Fibroblast of mammary gland (primary cell): ENCODE measurements at regions not wholly inside any gene's neighbourhood (a gene's known extent, or its start where the extent isn't known, plus 50 kb on each side); places are given as distances from the start of the nearest gene placed in this dataset.

Experiments used
- DNase-seq: peaks from one replicate; pipeline ENCODE4 v3.0.0-alpha.2; 2010; ENCODE audit warnings: low read depth
- H3K4me3 ChIP-seq: 2 replicates; pipeline ENCODE4 v1.5.1; 2011; ENCODE audit warnings: low read depth, mild to moderate bottlenecking, low read length, moderate library complexity; ENCODE audit not compliant: control insufficient read depth
- TF ChIP-seq, protein P1 (sequence below): conservative IDR thresholded peaks from 2 replicates; pipeline ENCODE4 v1.5.1; 2011; ENCODE audit warnings: low read depth, low read length, inconsistent platforms; ENCODE audit not compliant: control insufficient read depth, insufficient read depth

DNA sequence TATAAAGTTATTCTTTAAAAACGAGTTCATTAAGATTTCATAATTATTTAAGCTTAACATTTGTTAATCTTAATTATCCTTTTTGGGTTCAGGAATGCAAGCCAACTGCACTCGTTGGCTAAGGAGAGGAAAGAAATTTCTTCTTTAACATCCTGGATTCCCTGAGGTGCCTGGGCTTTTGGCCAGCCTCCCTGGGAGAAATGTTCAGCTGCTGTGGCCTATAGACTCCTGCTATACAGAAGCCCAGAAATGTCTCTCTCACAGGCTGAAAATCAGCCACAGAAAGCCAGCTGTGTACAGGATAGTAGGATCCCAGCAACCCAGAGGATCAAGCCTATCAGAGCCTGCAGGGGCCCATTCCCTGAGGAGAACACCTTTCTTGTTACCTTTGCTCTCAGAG, 430.3 kb downstream of the XIRP2 start:
- no peak for DNase-seq
- no peak overlapping the region for H3K4me3 ChIP-seq
- TF ChIP-seq, protein P1, sequence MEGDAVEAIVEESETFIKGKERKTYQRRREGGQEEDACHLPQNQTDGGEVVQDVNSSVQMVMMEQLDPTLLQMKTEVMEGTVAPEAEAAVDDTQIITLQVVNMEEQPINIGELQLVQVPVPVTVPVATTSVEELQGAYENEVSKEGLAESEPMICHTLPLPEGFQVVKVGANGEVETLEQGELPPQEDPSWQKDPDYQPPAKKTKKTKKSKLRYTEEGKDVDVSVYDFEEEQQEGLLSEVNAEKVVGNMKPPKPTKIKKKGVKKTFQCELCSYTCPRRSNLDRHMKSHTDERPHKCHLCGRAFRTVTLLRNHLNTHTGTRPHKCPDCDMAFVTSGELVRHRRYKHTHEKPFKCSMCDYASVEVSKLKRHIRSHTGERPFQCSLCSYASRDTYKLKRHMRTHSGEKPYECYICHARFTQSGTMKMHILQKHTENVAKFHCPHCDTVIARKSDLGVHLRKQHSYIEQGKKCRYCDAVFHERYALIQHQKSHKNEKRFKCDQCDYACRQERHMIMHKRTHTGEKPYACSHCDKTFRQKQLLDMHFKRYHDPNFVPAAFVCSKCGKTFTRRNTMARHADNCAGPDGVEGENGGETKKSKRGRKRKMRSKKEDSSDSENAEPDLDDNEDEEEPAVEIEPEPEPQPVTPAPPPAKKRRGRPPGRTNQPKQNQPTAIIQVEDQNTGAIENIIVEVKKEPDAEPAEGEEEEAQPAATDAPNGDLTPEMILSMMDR, result no peak

DNA sequence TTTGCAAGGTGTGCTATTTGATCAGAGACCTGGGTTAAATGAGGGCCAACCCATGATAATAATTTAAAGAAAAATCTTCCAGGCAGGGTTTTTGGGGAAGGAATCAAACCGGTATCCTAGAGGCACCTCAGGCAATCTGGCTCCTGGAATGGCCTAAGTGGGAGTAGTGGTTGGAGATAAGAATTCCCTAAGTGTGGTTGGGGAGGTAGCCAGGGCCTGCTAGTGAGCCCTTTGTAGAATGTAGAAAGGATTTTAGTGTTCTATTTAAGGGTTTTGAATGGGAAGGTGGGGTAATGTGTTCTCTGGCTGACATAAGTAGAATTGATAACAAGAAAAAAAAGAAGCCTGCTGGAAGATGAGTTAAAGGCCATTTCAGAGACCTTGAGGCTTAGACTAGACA, 422.2 kb downstream of the XIRP2 start:
- TF ChIP-seq, protein P1, result no peak
- no peak for DNase-seq
- no peak overlapping the region for H3K4me3 ChIP-seq
